Trophoblast cell (in vitro differentiated cells and primary cell): ENCODE measurements at regions not wholly inside any gene's neighbourhood (a gene's known extent, or its start where the extent isn't known, plus 50 kb on each side); places are given as distances from the start of the nearest gene placed in this dataset.

Experiments used
- DNase-seq, 2 donors: peaks; one replicate each; pipeline ENCODE4 v3.0.0-alpha.2; 2016
- H2AFZ ChIP-seq: 2 replicates; pipeline ENCODE4 v1.6.1; 2013; ENCODE audit warnings: low read length, moderate library complexity, mild to moderate bottlenecking; ENCODE audit not compliant: insufficient read depth, poor library complexity
- H2AK5ac ChIP-seq: 2 replicates; pipeline ENCODE4 v1.6.1; 2013; ENCODE audit warnings: mild to moderate bottlenecking, low read length
- H2BK120ac ChIP-seq: 2 replicates; pipeline ENCODE4 v1.6.1; 2013; ENCODE audit warnings: low read length, mild to moderate bottlenecking, moderate library complexity; ENCODE audit not compliant: insufficient read depth, poor library complexity
- H2BK12ac ChIP-seq: 2 replicates; pipeline ENCODE4 v1.6.1; 2013; ENCODE audit warnings: mild to moderate bottlenecking, low read length, moderate library complexity
- H2BK5ac ChIP-seq: 2 replicates; pipeline ENCODE4 v1.6.1; 2013; ENCODE audit warnings: low read length, low read depth, moderate library complexity, mild to moderate bottlenecking; ENCODE audit not compliant: poor library complexity
- H3K14ac ChIP-seq: 2 replicates; pipeline ENCODE4 v1.6.1; 2013; ENCODE audit warnings: mild to moderate bottlenecking, low read length
- H3K18ac ChIP-seq: 2 replicates; pipeline ENCODE4 v1.6.1; 2013; ENCODE audit warnings: mild to moderate bottlenecking, low read length
- H3K23ac ChIP-seq: 2 replicates; pipeline ENCODE4 v1.6.1; 2013; ENCODE audit warnings: low read length
- H3K27ac ChIP-seq: 2 replicates; pipeline ENCODE4 v1.5.1; 2013; ENCODE audit warnings: low read depth, mild to moderate bottlenecking, inconsistent platforms, low read length, moderate library complexity
- H3K27me3 ChIP-seq: 2 replicates; pipeline ENCODE4 v1.6.1; 2013; ENCODE audit warnings: inconsistent platforms, mild to moderate bottlenecking, low read length, moderate library complexity; ENCODE audit not compliant: insufficient read depth
- H3K36me3 ChIP-seq, 2 experiments: 1 replicate in 1 of 2; 2 replicates in 1 of 2; pipeline ENCODE4 v1.6.1; 2013; ENCODE audit warnings: low read length in 2 of 2, mild to moderate bottlenecking in 2 of 2, moderate library complexity in 1 of 2; ENCODE audit not compliant: insufficient read depth in 2 of 2, control insufficient read depth in 1 of 2
- H3K4ac ChIP-seq: 2 replicates; pipeline ENCODE4 v1.6.1; 2013; ENCODE audit warnings: low read depth, mild to moderate bottlenecking, low read length, moderate library complexity
- H3K4me1 ChIP-seq, 2 experiments: 1 replicate in 1 of 2; 2 replicates in 1 of 2; pipeline ENCODE4 v1.6.1; 2013; ENCODE audit warnings: low read length in 2 of 2, mild to moderate bottlenecking in 2 of 2, moderate library complexity in 1 of 2; ENCODE audit not compliant: insufficient read depth in 2 of 2, control insufficient read depth in 1 of 2
- H3K4me2 ChIP-seq: 2 replicates; pipeline ENCODE4 v1.6.1; 2013; ENCODE audit warnings: inconsistent platforms, mild to moderate bottlenecking, low read length, moderate library complexity
- H3K4me3 ChIP-seq: 2 replicates; pipeline ENCODE4 v1.5.1; 2013; ENCODE audit warnings: mild to moderate bottlenecking, low read depth, low read length, inconsistent platforms
- H3K79me1 ChIP-seq: one replicate; pipeline ENCODE4 v1.6.1; 2013; ENCODE audit warnings: low read length
- H3K79me2 ChIP-seq: 2 replicates; pipeline ENCODE4 v1.6.1; 2013; ENCODE audit warnings: low read length, mild to moderate bottlenecking; ENCODE audit not compliant: control insufficient read depth, insufficient read depth, poor library complexity
- H3K9ac ChIP-seq: 2 replicates; pipeline ENCODE4 v1.6.1; 2013; ENCODE audit warnings: mild to moderate bottlenecking, low read length
- H3K9me3 ChIP-seq: 2 replicates; pipeline ENCODE4 v1.6.1; 2013; ENCODE audit warnings: low read depth, mild to moderate bottlenecking, control low read depth, inconsistent platforms, low read length; ENCODE audit not compliant: insufficient read depth
- H4K12ac ChIP-seq: 2 replicates; pipeline ENCODE4 v1.6.1; 2013; ENCODE audit warnings: low read depth, mild to moderate bottlenecking, low read length, moderate library complexity
- H4K8ac ChIP-seq: 2 replicates; pipeline ENCODE4 v1.6.1; 2013; ENCODE audit warnings: low read depth, mild to moderate bottlenecking, low read length, moderate library complexity
- H4K91ac ChIP-seq: one replicate; pipeline ENCODE4 v1.6.1; 2013; ENCODE audit warnings: low read depth, mild to moderate bottlenecking, low read length, moderate library complexity
- WGBS: extraction: QIAGEN DNeasy Blood & Tissue Kit; methylation state at CpG from one replicate; pipeline ENCODE4 v1.1.7; 2013; ENCODE audit warnings: missing lambda C conversion rate; ENCODE audit not compliant: insufficient read length, insufficient coverage; ENCODE audit errors: extremely low coverage; 5-methylcytosine and 5-hydroxymethylcytosine counted together

DNA sequence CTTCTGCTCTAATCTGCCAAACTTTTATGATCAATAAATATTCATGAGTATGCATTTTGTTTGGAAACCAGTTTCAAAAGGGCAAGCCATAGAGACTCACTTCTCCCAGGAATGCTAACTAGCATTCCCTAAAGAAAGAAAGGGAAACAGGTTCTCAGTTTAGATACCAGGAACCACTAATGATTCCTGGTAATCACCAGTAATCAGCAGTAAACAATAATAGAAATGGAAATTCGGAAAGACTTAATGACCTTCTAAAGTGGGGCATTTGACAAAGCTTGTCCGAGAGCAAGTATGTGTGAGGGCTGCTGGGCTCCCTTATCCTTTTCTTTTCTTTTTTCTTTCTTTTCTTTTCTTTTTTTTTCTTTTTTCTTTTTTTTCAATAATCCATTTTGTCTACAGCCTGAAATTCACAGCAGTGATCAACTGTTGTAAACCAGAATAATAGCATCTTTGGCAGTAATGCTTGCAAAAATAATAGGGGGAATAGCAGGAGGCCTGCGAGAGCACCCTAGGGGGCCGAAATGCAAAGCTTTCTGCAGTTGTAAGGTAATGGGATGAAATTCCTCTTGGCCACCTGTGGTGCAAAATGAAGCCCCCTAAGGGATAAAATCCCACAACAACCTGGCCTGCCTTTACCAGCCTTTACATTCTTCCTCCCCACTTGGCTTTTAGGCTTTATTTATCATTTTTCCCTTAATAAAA lies 253.2 kb downstream of the ZPLD1 start:
- Histone ChIP-seq H4K8ac (no peak overlapping the region), H3K4me3 (no peak overlapping the region), H3K4ac (no peak overlapping the region), H2BK12ac (no peak overlapping the region), H3K4me1 (no peaks in the 10 kb centered on the region), H3K9ac (no peak overlapping the region), H3K27me3 (no peaks in the 10 kb centered on the region), H4K91ac (no peak overlapping the region), H3K18ac (no peak overlapping the region), H3K27ac (no peak overlapping the region), H2AFZ (no peak overlapping the region), H3K23ac (no peak overlapping the region), H3K36me3 (no peaks in the 10 kb centered on the region), H3K79me2 (no peaks in the 10 kb centered on the region), H2BK120ac (no peak overlapping the region), H3K14ac (no peak overlapping the region), H2BK5ac (no peak overlapping the region), H3K79me1 (no peaks in the 10 kb centered on the region), H4K12ac (no peak overlapping the region), H3K4me2 (no peak overlapping the region), H3K9me3 (no peaks in the 10 kb centered on the region), H2AK5ac (no peak overlapping the region)
- no peak for DNase-seq
- no CpG with 5 or more reads among the region's 4 CpGs for WGBS

DNA sequence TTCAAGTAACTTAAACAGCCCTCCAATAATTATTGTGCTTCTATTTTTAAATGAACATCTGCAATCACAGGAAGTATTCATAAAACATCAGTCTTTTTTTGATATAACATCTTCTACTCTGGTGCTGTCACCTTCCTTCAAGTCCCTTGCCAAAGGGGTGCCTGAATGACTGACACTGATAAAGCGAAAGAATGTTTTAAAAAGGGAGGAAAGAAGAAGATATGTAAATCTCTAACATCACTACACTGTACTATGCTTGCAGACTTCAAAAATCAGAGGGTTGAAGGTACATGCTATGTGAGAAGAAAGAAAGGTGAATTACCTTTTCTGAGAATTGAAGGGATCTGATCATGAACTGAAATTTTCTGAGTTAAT lies 253.7 kb downstream of the ZPLD1 start:
- Histone ChIP-seq H3K23ac (no peak overlapping the region), H3K4me2 (no peak overlapping the region), H2BK12ac (no peak overlapping the region), H2AK5ac (no peak overlapping the region), H3K79me2 (no peaks in the 10 kb centered on the region), H3K4ac (no peak overlapping the region), H2BK5ac (no peak overlapping the region), H3K36me3 (no peaks in the 10 kb centered on the region), H3K79me1 (no peaks in the 10 kb centered on the region), H3K14ac (no peak overlapping the region), H3K9me3 (no peaks in the 10 kb centered on the region), H3K9ac (no peak overlapping the region), H3K27me3 (no peaks in the 10 kb centered on the region), H3K4me3 (no peak overlapping the region), H2AFZ (no peak overlapping the region), H3K27ac (no peak overlapping the region), H4K8ac (no peak overlapping the region), H4K12ac (no peak overlapping the region), H3K18ac (no peak overlapping the region), H3K4me1 (no peaks in the 10 kb centered on the region), H4K91ac (no peak overlapping the region), H2BK120ac (no peak overlapping the region)
- no CpG with 5 or more reads among the region's 1 CpG for WGBS
- DNase-seq, result no peak

DNA sequence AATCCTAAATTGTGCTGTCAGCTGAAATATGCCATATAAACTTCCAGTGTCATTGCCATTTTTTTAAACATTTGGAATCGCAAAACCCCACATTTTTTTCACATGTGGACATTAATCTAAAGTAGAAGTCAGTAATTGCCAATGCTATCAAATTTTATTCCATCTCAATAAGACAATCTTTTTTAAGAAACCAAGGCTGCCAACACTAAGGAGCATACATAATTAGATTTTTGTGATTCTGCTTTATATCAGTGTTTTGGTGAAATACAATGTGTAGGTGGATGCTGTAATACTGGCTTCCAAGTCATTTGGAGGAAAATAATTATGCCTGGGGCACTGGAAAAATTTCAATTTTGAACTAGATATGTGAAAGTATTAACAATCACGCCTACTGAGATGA lies 256.7 kb downstream of the ZPLD1 start:
- H4K8ac ChIP-seq, result no peak overlapping the region
- no peak overlapping the region for H2AFZ ChIP-seq
- no peak overlapping the region for H3K4me3 ChIP-seq
- DNase-seq, result no peak
- H3K4ac ChIP-seq, result no peak overlapping the region
- H3K9ac ChIP-seq, result no peak overlapping the region
- no peak overlapping the region for H3K23ac ChIP-seq
- H3K79me2 ChIP-seq, result no peaks in the 10 kb centered on the region
- WGBS, result no CpG with 5 or more reads among the region's 2 CpGs
- H3K27me3 ChIP-seq, result no peaks in the 10 kb centered on the region
- H3K4me2 ChIP-seq, result no peak overlapping the region
- H2BK120ac ChIP-seq, result no peak overlapping the region
- H3K18ac ChIP-seq, result no peak overlapping the region
- H4K12ac ChIP-seq, result no peak overlapping the region
- no peaks in the 10 kb centered on the region for H3K79me1 ChIP-seq
- no peak overlapping the region for H4K91ac ChIP-seq
- H2BK12ac ChIP-seq, result no peak overlapping the region
- H2BK5ac ChIP-seq, result no peak overlapping the region
- H2AK5ac ChIP-seq, result no peak overlapping the region
- no peak overlapping the region for H3K27ac ChIP-seq
- no peak overlapping the region for H3K14ac ChIP-seq
- no peaks in the 10 kb centered on the region for H3K36me3 ChIP-seq
- no peaks in the 10 kb centered on the region for H3K9me3 ChIP-seq
- H3K4me1 ChIP-seq, result no peaks in the 10 kb centered on the region

DNA sequence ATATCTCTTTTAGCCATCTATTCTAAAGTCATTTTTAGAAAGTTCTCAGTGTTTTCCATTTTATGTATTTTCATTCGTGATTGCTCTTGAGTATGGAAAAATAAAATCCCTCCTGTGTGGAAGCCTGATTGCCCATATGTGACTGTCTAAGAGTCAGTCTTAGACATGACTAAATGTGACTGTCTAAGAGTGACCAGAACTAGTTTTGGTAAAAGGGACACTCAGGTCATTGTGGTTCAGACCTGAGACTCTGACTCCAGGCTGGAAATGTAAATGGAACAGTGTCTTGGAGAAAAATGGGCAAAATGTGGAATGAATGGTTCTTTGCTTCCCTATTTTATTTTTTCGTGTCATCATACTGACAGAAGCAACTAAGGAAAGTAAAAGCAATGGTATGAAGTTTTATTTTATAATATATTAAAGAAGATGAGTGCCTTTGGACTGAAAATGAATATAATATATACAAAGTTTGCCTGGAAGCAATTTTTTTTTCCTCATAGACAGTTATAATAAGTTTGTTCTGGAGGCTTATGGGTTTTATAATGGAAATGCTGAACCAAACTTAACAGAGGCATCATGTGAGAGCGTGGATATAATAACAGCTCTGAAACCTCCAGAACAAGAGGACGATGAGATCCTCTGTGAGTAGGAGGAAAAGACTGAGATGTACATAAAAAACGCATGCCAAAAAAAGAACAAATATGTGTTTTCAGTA lies 264.4 kb downstream of the ZPLD1 start:
- Histone ChIP-seq H3K18ac (no peak overlapping the region), H2BK12ac (no peak overlapping the region), H3K23ac (no peak overlapping the region), H3K27me3 (no peaks in the 10 kb centered on the region), H3K27ac (no peak overlapping the region), H4K12ac (no peak overlapping the region), H2BK120ac (no peak overlapping the region), H3K4ac (no peak overlapping the region), H2AK5ac (no peak overlapping the region), H2AFZ (no peak overlapping the region), H4K8ac (no peak overlapping the region), H3K4me3 (no peak overlapping the region), H3K4me1 (no peaks in the 10 kb centered on the region), H3K14ac (no peak overlapping the region), H3K79me1 (no peaks in the 10 kb centered on the region), H3K9ac (no peak overlapping the region), H3K4me2 (no peak overlapping the region), H3K79me2 (no peaks in the 10 kb centered on the region), H2BK5ac (no peak overlapping the region), H4K91ac (no peak overlapping the region), H3K9me3 (no peaks in the 10 kb centered on the region), H3K36me3 (no peaks in the 10 kb centered on the region)
- DNase-seq, result no peak
- no CpG with 5 or more reads among the region's 5 CpGs for WGBS
